ENCODE measurements at regions not wholly inside any gene's neighbourhood (a gene's known extent, or its start where the extent isn't known, plus 50 kb on each side); places are given as distances from the start of the nearest gene placed in this dataset.
A peak's percentile ranks its signal among the peaks of the same experiment; 100 is the strongest.

DNA sequence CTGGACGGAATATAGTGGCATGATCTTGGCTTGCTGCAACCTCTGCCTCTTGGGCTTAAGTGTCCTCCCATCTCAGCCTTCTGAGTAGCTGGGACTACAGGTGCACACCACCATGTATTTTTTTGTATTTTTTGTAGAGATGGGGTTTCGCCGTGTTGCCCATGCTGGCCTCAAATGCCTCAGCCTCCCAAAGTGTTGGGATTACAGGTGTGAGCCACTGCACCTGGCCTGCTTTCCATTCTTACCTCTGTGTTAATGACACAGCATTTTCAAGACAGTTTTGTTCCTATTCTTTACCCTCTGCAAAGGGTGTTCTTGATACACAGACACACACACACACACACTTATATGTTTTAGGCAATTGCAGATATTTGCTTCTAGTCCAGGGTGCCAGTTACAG, 113.3 kb downstream of the LRRC70 start:
- H3K4me1 ChIP-seq (ENCODE audit: low read length) = peaks cover 57% of the 10 kb centered on the region
- peaks cover 57% of the 10 kb centered on the region for H3F3A ChIP-seq (ENCODE audit: insufficient read depth, low read length)
- no peaks in the 10 kb centered on the region for H3K9me3 ChIP-seq (replicated peaks; ENCODE audit: insufficient read depth, low read length)
- peak overlapping the region; percentile 71 for H3K4me2 ChIP-seq (ENCODE audit: low read depth, low read length)
- no peaks in the 10 kb centered on the region for H4K20me1 ChIP-seq (ENCODE audit: insufficient read depth, low read length)
- peak overlapping the region; percentile 93 for H3K27ac ChIP-seq (ENCODE audit: low read length)
- no peaks in the 10 kb centered on the region for H3K36me3 ChIP-seq (replicated peaks; ENCODE audit: insufficient read depth, low read length)
- no peak overlapping the region for H3K4me3 ChIP-seq (ENCODE audit: low read length)
- H3K9ac ChIP-seq (ENCODE audit: low read length) = peak overlapping the region; percentile 48
- peak; percentile 86 for DNase-seq
- no peaks in the 10 kb centered on the region for H3K27me3 ChIP-seq (replicated peaks; ENCODE audit: insufficient read depth, low read length)
- no peaks in the 10 kb centered on the region for H3K79me2 ChIP-seq (ENCODE audit: low read length)
- TF ChIP-seq, protein P1, sequence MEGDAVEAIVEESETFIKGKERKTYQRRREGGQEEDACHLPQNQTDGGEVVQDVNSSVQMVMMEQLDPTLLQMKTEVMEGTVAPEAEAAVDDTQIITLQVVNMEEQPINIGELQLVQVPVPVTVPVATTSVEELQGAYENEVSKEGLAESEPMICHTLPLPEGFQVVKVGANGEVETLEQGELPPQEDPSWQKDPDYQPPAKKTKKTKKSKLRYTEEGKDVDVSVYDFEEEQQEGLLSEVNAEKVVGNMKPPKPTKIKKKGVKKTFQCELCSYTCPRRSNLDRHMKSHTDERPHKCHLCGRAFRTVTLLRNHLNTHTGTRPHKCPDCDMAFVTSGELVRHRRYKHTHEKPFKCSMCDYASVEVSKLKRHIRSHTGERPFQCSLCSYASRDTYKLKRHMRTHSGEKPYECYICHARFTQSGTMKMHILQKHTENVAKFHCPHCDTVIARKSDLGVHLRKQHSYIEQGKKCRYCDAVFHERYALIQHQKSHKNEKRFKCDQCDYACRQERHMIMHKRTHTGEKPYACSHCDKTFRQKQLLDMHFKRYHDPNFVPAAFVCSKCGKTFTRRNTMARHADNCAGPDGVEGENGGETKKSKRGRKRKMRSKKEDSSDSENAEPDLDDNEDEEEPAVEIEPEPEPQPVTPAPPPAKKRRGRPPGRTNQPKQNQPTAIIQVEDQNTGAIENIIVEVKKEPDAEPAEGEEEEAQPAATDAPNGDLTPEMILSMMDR (IDR thresholded peaks at IDR 0.05; ENCODE audit: low read length) = no peak
- TF ChIP-seq EZH2phosphoT487 (IDR thresholded peaks at IDR 0.05; ENCODE audit: low read length) (no peak), EZH2 (optimal IDR thresholded peaks at IDR 0.05; ENCODE audit: low read depth, low read length) (no peak)
- no peaks in the 10 kb centered on the region for H3K9me2 ChIP-seq (replicated peaks; ENCODE audit: insufficient read depth, low read length)
- H2AFZ ChIP-seq (ENCODE audit: low read length) = 0 out of 2 replicates have a peak overlapping the region, but pooled peaks have one; percentile 1

DNA sequence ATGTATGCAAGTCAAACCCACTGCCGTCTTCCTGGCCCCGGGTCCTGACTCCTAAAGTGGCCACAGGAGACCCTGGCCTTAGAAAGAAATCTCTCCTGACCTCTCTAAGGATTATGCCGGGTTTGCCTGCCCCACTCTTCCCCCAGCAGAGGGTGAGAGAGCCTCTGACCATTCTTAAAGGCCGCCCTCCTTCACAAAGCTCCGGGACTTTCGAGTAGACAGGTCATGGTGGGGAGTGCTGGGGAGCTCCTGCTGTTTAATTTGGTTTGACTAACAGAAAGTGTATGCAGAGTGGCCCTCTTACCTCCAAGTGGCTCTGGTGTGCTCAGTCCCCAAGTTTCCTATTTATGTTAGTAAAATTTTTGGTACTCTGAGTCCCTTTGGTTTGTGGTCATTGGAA, 111.8 kb downstream of the LRRC70 start:
- peak overlapping the region; percentile 93 for H3K27ac ChIP-seq (ENCODE audit: low read length)
- peaks cover 57% of the 10 kb centered on the region for H3F3A ChIP-seq (ENCODE audit: insufficient read depth, low read length)
- H3K4me1 ChIP-seq (ENCODE audit: low read length) = peaks cover 57% of the 10 kb centered on the region
- peak overlapping the region; percentile 71 for H3K4me2 ChIP-seq (ENCODE audit: low read depth, low read length)
- peak overlapping the region; percentile 67 for H2AFZ ChIP-seq (ENCODE audit: low read length)
- DNase-seq = peak; percentile 60
- no peaks in the 10 kb centered on the region for H3K27me3 ChIP-seq (replicated peaks; ENCODE audit: insufficient read depth, low read length)
- TF ChIP-seq EZH2phosphoT487 (IDR thresholded peaks at IDR 0.05; ENCODE audit: low read length) (no peak), EZH2 (optimal IDR thresholded peaks at IDR 0.05; ENCODE audit: low read depth, low read length) (no peak)
- TF ChIP-seq, protein P1 (IDR thresholded peaks at IDR 0.05; ENCODE audit: low read length) = peak; percentile 18; the same call in 1 of the 2 replicates
- H3K9me2 ChIP-seq (replicated peaks; ENCODE audit: insufficient read depth, low read length) = no peaks in the 10 kb centered on the region
- H3K79me2 ChIP-seq (ENCODE audit: low read length) = no peaks in the 10 kb centered on the region
- H3K36me3 ChIP-seq (replicated peaks; ENCODE audit: insufficient read depth, low read length) = no peaks in the 10 kb centered on the region
- peak overlapping the region; percentile 50 for H3K9ac ChIP-seq (ENCODE audit: low read length)
- H3K4me3 ChIP-seq (ENCODE audit: low read length) = peak overlapping the region; percentile 59
- H3K9me3 ChIP-seq (replicated peaks; ENCODE audit: insufficient read depth, low read length) = no peaks in the 10 kb centered on the region
- H4K20me1 ChIP-seq (ENCODE audit: insufficient read depth, low read length) = no peaks in the 10 kb centered on the region

DNA sequence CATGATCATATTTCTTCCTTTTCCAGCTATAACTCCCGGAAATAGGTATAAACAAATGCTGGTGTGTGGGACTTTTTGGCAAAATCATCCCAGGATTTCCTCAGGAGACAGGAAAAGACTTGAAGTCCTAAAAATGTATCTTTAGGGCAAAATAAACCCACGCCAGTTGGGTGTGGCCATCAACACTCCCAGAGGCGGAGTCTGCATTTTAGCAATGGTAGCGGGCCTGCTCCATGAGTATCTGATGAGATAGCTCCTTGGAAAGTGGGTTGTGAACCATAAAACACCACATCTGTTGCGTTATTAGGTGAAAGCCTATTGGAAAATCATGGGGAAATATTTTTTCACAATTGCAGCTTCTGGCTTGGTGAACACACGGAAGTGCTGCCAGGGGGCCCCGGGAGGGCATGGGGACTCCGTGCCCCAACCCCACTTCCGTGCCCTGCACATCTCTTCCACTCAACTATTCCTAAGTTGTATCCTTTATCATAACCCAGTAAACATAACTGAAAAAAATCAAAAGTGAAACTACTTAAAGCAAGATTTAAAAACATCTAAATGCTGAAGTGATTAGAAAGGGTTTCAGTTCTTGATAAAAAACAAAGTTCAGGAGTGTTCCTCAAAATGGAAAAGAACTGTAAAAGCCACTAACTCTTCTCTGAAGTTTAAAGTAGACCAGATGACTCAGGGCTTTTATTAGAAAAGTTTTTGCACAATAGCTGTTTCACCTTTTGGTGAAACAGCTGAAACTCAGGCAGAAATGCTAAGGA, 111.2 kb downstream of the LRRC70 start:
- Histone ChIP-seq H3K27me3 (replicated peaks; ENCODE audit: insufficient read depth, low read length) (no peaks in the 10 kb centered on the region), H3K4me2 (ENCODE audit: low read depth, low read length) (peak overlapping the region; percentile 71), H3K4me3 (ENCODE audit: low read length) (peak overlapping the region; percentile 59), H3K9me2 (replicated peaks; ENCODE audit: insufficient read depth, low read length) (no peaks in the 10 kb centered on the region), H3F3A (ENCODE audit: insufficient read depth, low read length) (peaks cover 55% of the 10 kb centered on the region), H3K9me3 (replicated peaks; ENCODE audit: insufficient read depth, low read length) (no peaks in the 10 kb centered on the region), H4K20me1 (ENCODE audit: insufficient read depth, low read length) (no peaks in the 10 kb centered on the region), H2AFZ (ENCODE audit: low read length) (peak overlapping the region; percentile 67), H3K79me2 (ENCODE audit: low read length) (no peaks in the 10 kb centered on the region), H3K36me3 (replicated peaks; ENCODE audit: insufficient read depth, low read length) (no peaks in the 10 kb centered on the region), H3K9ac (ENCODE audit: low read length) (peak overlapping the region; percentile 50), H3K27ac (ENCODE audit: low read length) (peak overlapping the region; percentile 93), H3K4me1 (ENCODE audit: low read length) (peaks cover 55% of the 10 kb centered on the region)
- TF ChIP-seq EZH2phosphoT487 (IDR thresholded peaks at IDR 0.05; ENCODE audit: low read length) = no peak
- TF ChIP-seq, protein P1 (IDR thresholded peaks at IDR 0.05; ENCODE audit: low read length) = no peak
- TF ChIP-seq EZH2 (optimal IDR thresholded peaks at IDR 0.05; ENCODE audit: low read depth, low read length) = no peak
- peak; percentile 89 for DNase-seq
